ENCODE measurements at regions not wholly inside any gene's neighbourhood (a gene's known extent, or its start where the extent isn't known, plus 50 kb on each side); places are given as distances from the start of the nearest gene placed in this dataset.

DNA sequence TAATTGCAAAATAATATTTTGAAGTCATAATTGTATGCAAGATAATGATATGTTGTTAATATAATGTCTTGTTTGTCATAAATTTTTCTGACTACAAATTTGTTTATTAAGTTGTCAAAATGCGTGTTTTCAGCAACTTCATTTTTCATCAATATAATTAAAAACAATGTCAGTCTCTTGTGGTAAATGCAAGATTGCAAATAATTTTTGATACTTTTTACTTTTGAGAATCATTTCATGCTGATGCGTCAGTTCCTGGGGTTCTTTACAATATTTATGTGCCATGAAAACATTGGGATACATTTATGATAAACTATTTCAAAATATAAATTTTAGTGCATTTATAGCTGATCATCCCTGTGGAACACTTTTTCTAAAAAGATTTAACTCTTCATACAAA lies 1504.8 kb downstream of the BRD1 start:
- Mint-ChIP-seq H3K4me1 (no peaks in the 10 kb centered on the region), H3K9me3 (no peaks in the 10 kb centered on the region), H3K4me3 (no peak overlapping the region), H3K27me3 (ENCODE audit: low read depth in 2 of 2) (peaks cover 5% of the 10 kb centered on the region in 2 donors), H3K27ac (no peak overlapping the region), H3K36me3 (no peaks in the 10 kb centered on the region)
- TF ChIP-seq, protein P1, sequence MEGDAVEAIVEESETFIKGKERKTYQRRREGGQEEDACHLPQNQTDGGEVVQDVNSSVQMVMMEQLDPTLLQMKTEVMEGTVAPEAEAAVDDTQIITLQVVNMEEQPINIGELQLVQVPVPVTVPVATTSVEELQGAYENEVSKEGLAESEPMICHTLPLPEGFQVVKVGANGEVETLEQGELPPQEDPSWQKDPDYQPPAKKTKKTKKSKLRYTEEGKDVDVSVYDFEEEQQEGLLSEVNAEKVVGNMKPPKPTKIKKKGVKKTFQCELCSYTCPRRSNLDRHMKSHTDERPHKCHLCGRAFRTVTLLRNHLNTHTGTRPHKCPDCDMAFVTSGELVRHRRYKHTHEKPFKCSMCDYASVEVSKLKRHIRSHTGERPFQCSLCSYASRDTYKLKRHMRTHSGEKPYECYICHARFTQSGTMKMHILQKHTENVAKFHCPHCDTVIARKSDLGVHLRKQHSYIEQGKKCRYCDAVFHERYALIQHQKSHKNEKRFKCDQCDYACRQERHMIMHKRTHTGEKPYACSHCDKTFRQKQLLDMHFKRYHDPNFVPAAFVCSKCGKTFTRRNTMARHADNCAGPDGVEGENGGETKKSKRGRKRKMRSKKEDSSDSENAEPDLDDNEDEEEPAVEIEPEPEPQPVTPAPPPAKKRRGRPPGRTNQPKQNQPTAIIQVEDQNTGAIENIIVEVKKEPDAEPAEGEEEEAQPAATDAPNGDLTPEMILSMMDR (IDR thresholded peaks at IDR 0.05), result no peak
- H3K4me1 ChIP-seq (ENCODE audit: control insufficient read depth, insufficient read depth, low read length), result no peaks in the 10 kb centered on the region
- no peak overlapping the region for H3K4me3 ChIP-seq (ENCODE audit: low read length)
- no peak for DNase-seq
- no peaks in the 10 kb centered on the region for H3K36me3 ChIP-seq (ENCODE audit: control insufficient read depth, insufficient read depth, low read length)
- no peaks in the 10 kb centered on the region for H3K9me3 ChIP-seq (ENCODE audit: control insufficient read depth, insufficient read depth, low read length)
- ATAC-seq, result no peak
- no peaks in the 10 kb centered on the region for H3K27me3 ChIP-seq (ENCODE audit: control insufficient read depth, insufficient read depth, low read length)
- no CpG with 5 or more reads among the region's 2 CpGs for WGBS (ENCODE audit: insufficient coverage)
- intact Hi-C loops (cut with micrococcal nuclease), result no loop called here
- no peak overlapping the region for H3K27ac ChIP-seq (ENCODE audit: low read length)

DNA sequence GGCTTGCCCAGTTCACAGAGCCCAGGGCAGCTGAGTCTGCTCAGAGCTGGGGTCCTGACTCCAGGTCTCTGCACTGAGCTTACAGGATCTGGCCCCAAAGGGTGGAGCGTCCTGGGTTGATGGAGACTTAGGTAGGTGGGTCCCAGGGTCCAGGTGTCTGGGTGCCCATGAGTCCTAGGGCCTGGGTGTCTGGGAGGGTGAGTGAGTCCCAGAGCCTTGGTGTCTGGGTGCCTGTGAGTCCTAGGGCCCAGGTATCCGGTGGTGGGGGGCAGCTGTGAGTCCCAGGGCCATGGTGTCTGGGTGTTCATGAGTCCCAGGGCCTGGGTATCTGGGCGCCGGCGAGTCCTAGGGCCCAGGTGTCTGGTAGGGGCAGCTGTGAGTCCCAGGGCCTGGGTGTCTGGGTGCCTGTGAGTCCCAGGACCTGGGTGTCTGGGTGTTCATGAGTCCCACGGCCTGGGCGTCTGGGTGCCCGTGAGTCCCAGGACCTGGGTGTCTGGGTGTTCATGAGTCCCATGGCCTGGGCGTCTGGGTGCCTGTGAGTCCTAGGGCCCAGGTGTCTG lies 1505.6 kb downstream of the BRD1 start:
- H3K36me3 ChIP-seq (ENCODE audit: control insufficient read depth, insufficient read depth, low read length), result no peaks in the 10 kb centered on the region
- H3K36me3 Mint-ChIP-seq, result no peaks in the 10 kb centered on the region
- DNase-seq, result no peak
- no peak overlapping the region for H3K27ac ChIP-seq (ENCODE audit: low read length)
- no peaks in the 10 kb centered on the region for H3K9me3 Mint-ChIP-seq
- 68% methylated on average over 9 of the region's 9 CpGs for WGBS (ENCODE audit: insufficient coverage)
- H3K27ac Mint-ChIP-seq, result no peak overlapping the region
- intact Hi-C loops (cut with micrococcal nuclease), result no loop called here
- peaks cover 5% of the 10 kb centered on the region in 2 donors for H3K27me3 Mint-ChIP-seq (ENCODE audit: low read depth in 2 of 2)
- H3K9me3 ChIP-seq (ENCODE audit: control insufficient read depth, insufficient read depth, low read length), result no peaks in the 10 kb centered on the region
- TF ChIP-seq, protein P1 (IDR thresholded peaks at IDR 0.05), result no peak
- H3K4me1 Mint-ChIP-seq, result no peaks in the 10 kb centered on the region
- H3K27me3 ChIP-seq (ENCODE audit: control insufficient read depth, insufficient read depth, low read length), result no peaks in the 10 kb centered on the region
- H3K4me1 ChIP-seq (ENCODE audit: control insufficient read depth, insufficient read depth, low read length), result no peaks in the 10 kb centered on the region
- no peak overlapping the region for H3K4me3 Mint-ChIP-seq
- ATAC-seq, result no peak
- H3K4me3 ChIP-seq (ENCODE audit: low read length), result no peak overlapping the region

DNA sequence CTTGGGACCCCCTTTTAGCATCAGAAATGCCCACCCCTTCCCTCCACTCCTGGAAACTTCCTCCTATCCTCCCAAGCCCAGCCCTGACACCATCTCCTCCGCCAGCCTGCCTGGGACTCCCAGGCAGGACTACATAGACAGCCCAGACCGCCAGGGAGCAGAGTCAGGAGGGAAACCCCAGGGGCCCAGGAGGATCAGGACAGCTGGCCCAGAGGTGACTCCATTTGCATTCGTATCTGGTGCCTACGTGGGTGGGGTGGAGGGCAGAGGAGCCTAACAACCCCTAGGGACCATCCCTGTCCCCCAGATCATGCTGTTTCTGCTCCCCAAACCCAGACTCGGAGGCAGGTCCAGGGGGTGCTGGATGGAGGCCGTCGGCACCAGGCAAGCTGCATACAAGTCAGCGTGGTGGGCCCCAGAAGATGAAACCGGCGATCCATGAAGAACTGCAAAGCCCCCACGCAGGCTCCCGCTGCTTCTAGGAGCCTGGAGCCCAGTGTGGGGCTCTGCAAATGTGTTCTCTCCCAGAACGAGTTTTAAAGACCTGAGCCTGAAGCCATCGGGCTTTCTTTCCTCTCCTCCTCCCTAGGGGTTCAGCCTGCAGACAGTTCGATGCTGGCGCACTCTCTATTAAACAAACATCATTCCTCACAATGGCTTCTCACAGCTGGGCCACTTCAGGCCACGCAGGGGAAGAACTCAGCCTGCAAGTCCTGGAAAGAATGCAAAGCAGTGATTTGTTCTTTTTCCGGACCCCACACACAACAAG lies 1506.8 kb downstream of the BRD1 start:
- ATAC-seq (no peak), DNase-seq (no peak)
- H3K27me3 ChIP-seq (ENCODE audit: control insufficient read depth, insufficient read depth, low read length), result no peaks in the 10 kb centered on the region
- no peak overlapping the region for H3K27ac Mint-ChIP-seq
- H3K4me3 Mint-ChIP-seq, result no peak overlapping the region
- H3K36me3 ChIP-seq (ENCODE audit: control insufficient read depth, insufficient read depth, low read length), result no peaks in the 10 kb centered on the region
- no peak overlapping the region for H3K4me3 ChIP-seq (ENCODE audit: low read length)
- 70% methylated on average over 18 of the region's 18 CpGs for WGBS (ENCODE audit: insufficient coverage)
- H3K4me1 Mint-ChIP-seq, result no peaks in the 10 kb centered on the region
- no peaks in the 10 kb centered on the region for H3K36me3 Mint-ChIP-seq
- no peaks in the 10 kb centered on the region for H3K9me3 Mint-ChIP-seq
- H3K4me1 ChIP-seq (ENCODE audit: control insufficient read depth, insufficient read depth, low read length), result no peaks in the 10 kb centered on the region
- intact Hi-C loops (cut with micrococcal nuclease), result no loop called here
- peaks cover 5% of the 10 kb centered on the region in 2 donors for H3K27me3 Mint-ChIP-seq (ENCODE audit: low read depth in 2 of 2)
- TF ChIP-seq, protein P1 (IDR thresholded peaks at IDR 0.05), result no peak
- no peak overlapping the region for H3K27ac ChIP-seq (ENCODE audit: low read length)
- H3K9me3 ChIP-seq (ENCODE audit: control insufficient read depth, insufficient read depth, low read length), result no peaks in the 10 kb centered on the region
